ENCODE measurements at regions not wholly inside any gene's neighbourhood (a gene's known extent, or its start where the extent isn't known, plus 50 kb on each side); places are given as distances from the start of the nearest gene placed in this dataset.
A peak's percentile ranks its signal among the peaks of the same experiment; 100 is the strongest.

DNA sequence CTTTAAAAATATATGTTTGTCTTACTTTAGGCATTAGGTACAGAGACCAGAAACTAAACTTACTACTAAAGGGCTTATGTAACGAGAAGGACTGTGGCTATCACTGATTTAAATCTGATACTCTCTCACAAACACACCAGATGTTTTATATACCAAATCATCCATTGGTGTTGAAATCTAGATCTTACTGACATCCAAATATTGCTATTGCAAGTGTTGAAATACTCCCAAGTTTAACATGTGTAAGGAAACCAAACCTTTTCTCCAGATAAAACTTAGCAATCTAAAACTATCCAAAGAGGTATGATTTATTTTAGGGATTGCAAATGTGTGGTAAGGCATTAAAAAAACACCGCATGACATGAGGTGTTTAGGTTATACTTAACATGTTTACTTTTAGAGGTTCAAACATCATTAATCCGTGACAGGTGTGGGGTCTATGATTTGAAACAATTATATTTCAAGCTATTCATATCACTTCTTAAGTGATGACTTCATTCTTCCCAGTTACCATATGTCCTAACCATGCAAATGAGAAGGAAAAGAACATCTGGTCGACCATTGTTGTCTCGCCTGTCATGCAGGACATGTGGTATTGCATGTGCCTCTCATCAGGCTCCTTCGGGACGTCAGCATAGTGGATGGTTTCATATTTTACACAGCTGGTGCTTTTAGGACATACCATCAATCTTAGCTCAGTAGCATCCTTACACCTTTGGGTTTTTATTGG lies 168.3 kb upstream of the SPACA1 start:
- DNase-seq (ENCODE audit: low read depth): peak; percentile 1
- H3K4me3 ChIP-seq (ENCODE audit: low read depth, low read length): no peak overlapping the region
- no peak for TF ChIP-seq CTCF (IDR thresholded peaks at IDR 0.05; ENCODE audit: insufficient read depth, low read length)

- no peak for TF ChIP-seq CTCF (IDR thresholded peaks at IDR 0.05; ENCODE audit: insufficient read depth, low read length)
- no peak overlapping the region for H3K4me3 ChIP-seq (ENCODE audit: low read depth, low read length)
- DNase-seq (ENCODE audit: low read depth): no peak
Measured at GRCh38 chr6:87875781-87876180, 171.9 kb upstream of the SPACA1 start.

DNA sequence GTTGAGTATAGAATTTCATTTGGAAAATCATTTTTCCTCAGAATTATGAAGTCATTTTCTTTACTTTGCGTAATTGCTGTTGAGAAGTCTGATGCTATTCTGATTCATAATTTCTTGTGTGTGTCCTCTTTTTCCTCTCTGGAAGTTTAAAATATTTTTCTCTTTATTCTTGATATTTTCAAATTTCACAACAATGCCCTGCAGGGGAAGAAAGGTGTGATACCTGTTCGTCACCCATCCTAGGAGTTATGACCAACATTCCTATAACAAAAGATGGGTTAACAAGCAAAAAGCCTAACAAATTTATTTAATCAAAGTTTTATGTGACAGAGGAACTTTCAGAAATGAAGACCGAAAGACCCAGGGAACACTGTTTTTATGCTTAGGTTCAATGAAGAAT lies 171.5 kb upstream of the AKIRIN2 start:
- TF ChIP-seq CTCF (IDR thresholded peaks at IDR 0.05; ENCODE audit: insufficient read depth, low read length): no peak
- H3K4me3 ChIP-seq (ENCODE audit: low read depth, low read length): no peak overlapping the region

GRCh38 chr6:87870556-87870955 lies 168.5 kb upstream of the AKIRIN2 start:
- TF ChIP-seq CTCF (IDR thresholded peaks at IDR 0.05; ENCODE audit: insufficient read depth, low read length): no peak
- peak; percentile 3 for DNase-seq (ENCODE audit: low read depth)
- H3K4me3 ChIP-seq (ENCODE audit: low read depth, low read length): no peak overlapping the region

More for the DNA sequence above, 171.5 kb upstream of the AKIRIN2 start:
- DNase-seq (ENCODE audit: low read depth): no peak

DNA sequence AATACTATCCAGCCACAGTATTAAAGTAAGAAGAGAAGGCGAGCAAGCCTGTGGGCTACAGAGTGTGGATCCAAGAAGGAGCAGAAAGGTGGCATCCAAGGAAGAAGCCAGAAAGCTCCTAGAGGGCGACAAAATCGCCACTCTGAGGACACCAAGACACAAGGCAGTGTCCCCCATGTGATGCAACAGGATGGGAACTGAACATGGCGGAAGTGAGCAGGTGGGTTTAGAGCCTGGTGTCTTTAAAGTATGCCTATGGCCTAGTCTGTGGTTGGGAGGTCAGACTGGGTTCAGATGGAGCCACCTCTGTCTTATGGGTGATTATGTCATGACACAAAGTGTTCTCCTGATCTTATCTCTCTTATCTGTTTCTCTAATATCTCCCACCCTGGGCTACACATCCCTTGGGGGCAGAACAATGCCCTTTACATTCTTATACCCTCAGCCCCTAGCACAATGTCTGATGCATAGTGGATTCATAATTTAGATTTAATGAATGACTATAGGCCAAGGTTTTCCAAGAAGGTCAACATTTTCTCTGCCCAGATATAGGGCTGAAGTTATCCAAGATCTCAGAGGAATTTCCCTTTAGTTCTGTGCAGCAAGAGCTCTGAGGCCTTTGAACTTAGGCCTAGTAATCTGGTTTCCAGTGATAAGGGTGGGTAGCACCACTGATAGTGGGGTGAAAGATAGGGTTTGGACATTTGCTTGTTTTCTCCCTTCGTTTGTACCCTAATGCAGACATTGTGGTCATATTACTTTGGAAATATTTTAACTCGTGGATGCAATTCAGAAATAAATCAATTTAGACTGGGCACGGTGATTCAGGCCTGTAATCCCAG lies 167.3 kb upstream of the AKIRIN2 start:
- TF ChIP-seq CTCF (IDR thresholded peaks at IDR 0.05; ENCODE audit: insufficient read depth, low read length): no peak
- H3K4me3 ChIP-seq (ENCODE audit: low read depth, low read length): no peak overlapping the region
- no peak for DNase-seq (ENCODE audit: low read depth)

GRCh38 chr6:87860902-87861301 lies 158.9 kb upstream of the AKIRIN2 start:
- no peak for DNase-seq (ENCODE audit: low read depth)
- no peak overlapping the region for H3K4me3 ChIP-seq (ENCODE audit: low read depth, low read length)
- no peak for TF ChIP-seq CTCF (IDR thresholded peaks at IDR 0.05; ENCODE audit: insufficient read depth, low read length)
